Activated gamma-delta T cell (primary cell): ENCODE measurements at regions not wholly inside any gene's neighbourhood (a gene's known extent, or its start where the extent isn't known, plus 50 kb on each side); places are given as distances from the start of the nearest gene placed in this dataset.

ENCODE experiments used
- DNase-seq: peaks from one replicate; lab custom pipeline; 2025; lab: John Stamatoyannopoulos, UW

GRCh38 chr21:38658511-38658910 is 147.2 kb upstream of the ETS2 start:
- DNase-seq, result no peak

DNA sequence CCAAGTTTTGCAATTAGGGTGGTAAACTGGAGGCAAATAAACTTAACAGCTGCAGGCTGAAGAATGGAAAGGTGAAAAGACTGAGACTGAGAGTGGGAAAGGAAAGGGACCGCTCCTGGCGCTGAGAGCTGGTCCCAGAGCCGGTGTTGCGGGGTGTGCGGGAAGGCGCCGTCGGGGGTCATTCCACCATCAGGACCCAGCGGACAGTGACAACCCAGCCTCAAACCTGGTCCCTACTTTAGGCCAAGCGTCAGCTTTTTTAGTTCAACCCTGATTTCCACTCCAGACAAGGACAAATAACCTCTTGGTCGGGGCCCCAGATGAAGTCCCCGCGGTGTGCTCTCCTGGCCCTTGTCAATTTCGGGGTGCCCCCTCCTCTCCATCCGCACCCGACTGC is 145.8 kb upstream of the ETS2 start:
- no peak for DNase-seq

- no peak for DNase-seq
Measured at GRCh38 chr21:38660333-38661196, 145.2 kb upstream of the ETS2 start.

- DNase-seq, result no peak
Measured at GRCh38 chr21:38661197-38661871, 144.4 kb upstream of the ETS2 start.

- DNase-seq, result no peak
Measured at GRCh38 chr21:38661889-38662568, 143.7 kb upstream of the ETS2 start.

- no peak for DNase-seq
Measured at GRCh38 chr21:38663282-38663681, 142.4 kb upstream of the ETS2 start.

DNA sequence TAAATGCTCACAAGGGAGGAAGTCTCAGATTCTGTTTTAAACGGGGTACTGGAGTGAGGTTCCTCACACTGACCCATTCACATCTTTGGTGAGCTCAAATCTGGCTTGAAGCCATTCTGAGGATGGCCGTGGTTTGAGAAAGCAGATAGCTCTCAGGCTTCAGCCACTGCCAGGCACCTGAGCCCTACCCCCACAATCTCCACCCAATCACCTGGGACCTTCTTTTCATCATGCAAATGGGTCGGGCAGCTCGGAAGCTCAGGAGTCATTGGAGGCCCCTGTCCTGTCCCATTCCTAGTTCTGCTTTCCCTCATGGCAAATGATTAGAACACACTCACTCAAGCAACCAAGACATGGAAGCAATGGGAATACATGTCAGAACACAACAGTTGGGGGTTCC is 141.4 kb upstream of the ETS2 start:
- DNase-seq, result no peak

- DNase-seq, result no peak
Measured at GRCh38 chr21:38664841-38665240, 140.9 kb upstream of the ETS2 start.

GRCh38 chr21:38667291-38667870 is 138.3 kb upstream of the ETS2 start:
- no peak for DNase-seq

DNA sequence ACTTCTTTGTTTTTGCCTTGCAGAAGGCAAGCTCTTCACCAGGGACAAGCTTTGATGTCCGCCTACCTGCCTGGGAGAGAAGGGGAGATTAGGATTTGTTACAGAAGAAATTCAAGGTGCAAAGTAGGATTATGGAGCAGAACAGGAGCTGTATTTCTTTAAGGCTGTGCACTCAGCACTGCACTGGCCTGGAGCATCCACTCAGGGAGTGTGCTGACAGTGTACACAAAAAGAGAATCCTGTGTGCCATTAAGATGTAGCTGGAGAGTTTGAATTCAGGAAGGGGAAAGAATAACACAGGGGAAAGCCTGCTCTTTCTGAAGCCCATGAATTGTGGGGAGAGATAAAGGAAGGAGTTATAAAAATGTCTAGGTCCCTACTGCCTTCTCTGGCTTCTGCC is 137.7 kb upstream of the ETS2 start:
- DNase-seq, result no peak

- DNase-seq, result no peak
Measured at GRCh38 chr21:38668541-38668940, 137.2 kb upstream of the ETS2 start.

DNA sequence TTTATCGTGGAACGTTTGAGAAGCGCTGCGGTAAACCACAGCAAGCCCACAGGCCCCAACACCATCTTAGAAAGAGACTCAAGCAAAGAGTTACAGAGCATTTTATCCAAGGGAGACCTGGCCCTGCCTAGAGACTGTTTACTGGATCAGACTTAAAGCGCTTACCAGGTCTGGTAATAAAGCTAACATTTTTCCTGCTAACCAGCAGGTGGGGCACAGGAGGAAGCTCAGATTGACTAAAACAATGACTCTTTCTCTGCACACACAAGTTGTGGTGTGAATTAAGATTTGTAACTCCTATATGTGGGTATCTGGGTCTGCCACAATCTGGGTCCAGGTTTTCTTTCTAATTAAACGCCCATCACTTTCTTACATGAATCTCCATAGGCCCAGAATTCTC is 136.5 kb upstream of the ETS2 start:
- DNase-seq, result no peak

- no peak for DNase-seq
Measured at GRCh38 chr21:38670861-38671260, 134.9 kb upstream of the ETS2 start.

DNA sequence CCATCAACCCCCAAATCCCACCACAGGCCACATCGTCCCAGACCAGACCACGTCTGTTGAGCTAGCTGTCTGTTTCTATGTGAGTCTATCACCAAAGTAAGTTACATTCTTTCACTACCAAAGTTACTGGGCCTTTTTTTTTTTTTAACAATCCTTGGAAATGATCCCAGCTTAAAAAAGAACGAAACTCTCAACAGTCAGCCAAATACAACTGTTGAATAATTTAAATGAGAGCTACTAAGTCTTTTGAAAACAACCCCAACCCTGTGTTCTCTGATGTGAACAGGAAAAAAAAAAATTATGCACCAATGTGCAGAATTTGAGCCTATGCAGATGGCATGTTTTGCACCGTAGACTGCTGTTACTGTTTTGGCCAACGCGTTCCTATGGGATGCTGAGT is 134.0 kb upstream of the ETS2 start:
- DNase-seq, result no peak

GRCh38 chr21:38675182-38675824 is 130.4 kb upstream of the ETS2 start:
- DNase-seq, result no peak

- DNase-seq, result no peak
Measured at GRCh38 chr21:38678827-38679226, 126.9 kb upstream of the ETS2 start.

GRCh38 chr21:38679534-38679933 is 126.2 kb upstream of the ETS2 start:
- no peak for DNase-seq

- DNase-seq, result no peak
Measured at GRCh38 chr21:38680401-38680800, 125.3 kb upstream of the ETS2 start.

DNA sequence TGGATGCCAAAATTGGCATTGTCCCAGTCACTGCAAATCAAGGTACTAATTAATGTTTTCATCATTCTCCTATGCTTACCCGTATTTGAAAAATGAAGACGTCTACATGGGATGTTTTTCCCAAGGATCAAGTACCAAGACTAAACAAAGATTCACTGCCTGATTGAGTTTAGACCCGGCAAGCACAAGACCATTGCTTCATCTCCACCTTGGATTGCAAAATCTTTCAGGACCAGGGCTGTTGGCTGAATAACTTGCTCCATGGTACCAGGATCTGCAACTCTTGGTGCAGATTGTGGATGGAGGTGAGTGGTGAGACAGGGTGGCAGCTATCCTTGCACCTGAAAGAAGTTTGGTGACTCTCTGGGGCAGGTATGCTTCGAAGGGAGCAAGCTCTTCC is 122.5 kb upstream of the ETS2 start:
- DNase-seq, result no peak

- DNase-seq, result no peak
Measured at GRCh38 chr21:38688068-38688467, 117.7 kb upstream of the ETS2 start.

DNA sequence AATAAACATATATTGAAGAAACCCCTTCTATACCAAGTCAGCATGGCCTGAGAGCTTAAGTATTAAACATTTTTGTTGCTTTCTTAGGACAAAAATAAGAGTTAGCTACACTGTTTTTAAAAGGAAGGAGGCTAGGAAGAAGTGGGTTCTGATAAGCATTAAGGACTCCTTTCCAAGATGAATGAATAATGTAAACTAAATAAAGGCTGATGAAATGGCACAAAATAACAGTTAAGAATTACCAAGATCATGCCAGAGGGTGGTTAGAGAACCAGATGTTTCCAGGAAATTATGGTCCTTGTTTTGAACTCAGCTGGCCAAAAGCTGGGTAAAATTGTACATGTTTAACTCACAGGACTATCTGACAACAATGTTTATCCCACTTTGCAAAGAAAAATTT is 114.1 kb upstream of the ETS2 start:
- DNase-seq, result no peak

DNA sequence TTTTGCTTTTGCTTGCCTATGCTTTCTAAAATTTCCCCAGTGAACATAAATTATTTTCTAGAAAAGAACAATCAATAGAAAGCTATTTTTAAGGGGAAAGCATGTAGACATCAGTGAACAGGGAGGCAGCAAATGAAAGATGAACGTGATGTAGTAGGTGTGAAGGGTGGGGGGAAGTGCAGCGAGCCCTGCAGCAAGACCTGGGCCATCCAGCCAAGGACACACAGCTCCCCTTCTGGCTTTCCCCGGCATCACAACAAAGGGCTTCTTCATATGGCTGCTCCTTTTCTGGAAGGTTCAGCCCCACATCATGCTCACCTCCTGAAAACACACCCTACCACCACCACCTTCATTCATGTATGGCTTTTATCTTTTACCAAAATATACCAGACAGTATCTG is 109.2 kb upstream of the ETS2 start:
- DNase-seq, result no peak
